Spleen (tissue), 11 donors: ENCODE measurements at regions not wholly inside any gene's neighbourhood (a gene's known extent, or its start where the extent isn't known, plus 50 kb on each side); places are given as distances from the start of the nearest gene placed in this dataset.

Source experiments
- DNase-seq: peaks from one replicate; pipeline ENCODE4 v3.0.0-alpha.2; 2020
- H3K27ac ChIP-seq, 8 donors: fragments of 200-600 bp; sonication (generic) in 7 of 8; 1 replicate in 4 of 8; 2 replicates in 4 of 8; pipeline versions ENCODE4 v1.5.0 to v1.8.0; 2016 to 2021; ENCODE audit warnings: inconsistent platforms in 4 of 8, mild to moderate bottlenecking in 4 of 8, moderate library complexity in 1 of 8
- H3K27me3 ChIP-seq, 7 donors: fragments of 200-600 bp; sonication (generic) in 6 of 7; replicated peaks in 1 of 7; 1 replicate in 4 of 7; 2 replicates in 3 of 7; pipeline versions ENCODE4 v1.5.0 to v1.8.0; 2016 to 2021; ENCODE audit warnings: inconsistent platforms in 3 of 7, mild to moderate bottlenecking in 1 of 7
- H3K36me3 ChIP-seq, 6 donors: fragments of 200-600 bp; sonication (generic) in 5 of 6; 1 replicate in 4 of 6; 2 replicates in 2 of 6; pipeline versions ENCODE4 v1.5.0 to v1.8.0; 2016 to 2021; ENCODE audit warnings: inconsistent platforms in 2 of 6
- H3K4me1 ChIP-seq, 6 donors: fragments of 200-600 bp; sonication (generic) in 5 of 6; 1 replicate in 3 of 6; 2 replicates in 3 of 6; pipeline versions ENCODE4 v1.5.0 to v1.8.0; 2016 to 2021; ENCODE audit warnings: inconsistent platforms in 3 of 6
- H3K4me3 ChIP-seq, 8 donors: fragments of 200-600 bp; sonication (generic) in 7 of 8; 1 replicate in 4 of 8; 2 replicates in 4 of 8; pipeline versions ENCODE4 v1.5.0 to v1.8.0; 2016 to 2021; ENCODE audit warnings: inconsistent platforms in 4 of 8, mild to moderate bottlenecking in 4 of 8, moderate library complexity in 2 of 8
- H3K9me3 ChIP-seq, 8 donors: fragments of 200-600 bp; sonication (generic) in 7 of 8; 1 replicate in 4 of 8; 2 replicates in 4 of 8; pipeline versions ENCODE4 v1.5.0 to v1.8.0; 2016 to 2021; ENCODE audit warnings: inconsistent platforms in 4 of 8
- POLR2A ChIP-seq, 3 donors: fragments of 450-650 bp; IDR thresholded peaks; one replicate each; pipeline ENCODE4 v1.5.1; 2017; ENCODE audit warnings: antibody characterized with exemption in 3 of 3, mild to moderate bottlenecking in 1 of 3
- POLR2AphosphoS5 ChIP-seq, 3 donors: sonication (generic); formaldehyde crosslinking; IDR thresholded peaks; one replicate each; pipeline ENCODE4 v1.5.1; 2017; ENCODE audit warnings: antibody characterized with exemption in 3 of 3
- WGBS, 5 donors: extraction: QIAGEN DNeasy Blood & Tissue Kit in 3 of 5; methylation state at CpG; one replicate each; pipeline versions ENCODE4 v1.1.5 to v1.1.7; 2013 to 2018; 5-methylcytosine and 5-hydroxymethylcytosine counted together
- intact Hi-C: fragments of 100-400 bp; cut with DNase I; formaldehyde crosslinking; loops from one replicate; pipeline ENCODE4 v1.15.0; 2023; ENCODE audit warnings: low total_unique reads
- TF ChIP-seq, protein P1 (sequence below), 11 experiments: fragments of 200-600 bp in 7 of 11; fragments of 450-650 bp in 4 of 11; sonication (generic) in 4 of 11; IDR thresholded peaks in 8 of 11; conservative IDR thresholded peaks in 3 of 11; 1 replicate in 7 of 11; 2 replicates in 4 of 11; pipeline versions ENCODE4 v1.4.0 to v1.8.0; 2016 to 2021; ENCODE audit warnings: antibody characterized with exemption in 11 of 11, inconsistent platforms in 4 of 11, mild to moderate bottlenecking in 1 of 11
- donor health status: healthy with polysubstance abuse.
- donor health status: DM: no; HTN: no; CAD: no; lungs with moderate emphysema.
- donor health status: DM: no; HTN: no; CAD: no.
- donor health status: Bipolar disorder and iron deficiency.
- donor health status: healthy.
- donor health status: DM: no; HTN: no; CAD: no.
- donor health status: DM: yes; HTN: yes; CAD: no.

DNA sequence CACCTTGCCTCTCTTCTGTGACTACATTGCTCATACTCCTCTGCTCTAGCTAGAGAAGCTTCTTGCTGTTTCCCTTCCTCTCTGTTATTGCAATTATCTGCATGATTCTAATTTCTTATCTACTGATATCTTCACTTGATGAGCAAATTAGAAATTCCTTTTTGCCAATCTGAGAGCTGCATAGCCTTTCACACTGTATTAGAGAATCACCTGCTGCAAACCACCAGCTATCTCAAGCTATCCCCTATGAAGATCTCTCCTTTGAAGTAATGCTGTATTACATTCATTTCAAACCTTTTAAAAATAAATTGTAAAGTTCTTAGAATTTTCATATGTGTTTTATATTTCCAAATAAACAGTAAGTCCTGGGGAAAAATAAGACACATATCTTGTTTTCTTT lies 89.0 kb upstream of the ZNF804B start:
- H3K4me1 ChIP-seq: no peaks in the 10 kb centered on the region
- no peak overlapping the region for H3K4me3 ChIP-seq
- H3K36me3 ChIP-seq: no peaks in the 10 kb centered on the region
- H3K27ac ChIP-seq: no peak overlapping the region
- H3K9me3 ChIP-seq: no peaks in the 10 kb centered on the region
- intact Hi-C loops: no loop called here
- DNase-seq: no peak
- TF ChIP-seq POLR2AphosphoS5 (IDR thresholded peaks at IDR 0.05): no peak
- TF ChIP-seq POLR2A (IDR thresholded peaks at IDR 0.05): no peak
- TF ChIP-seq, protein P1, sequence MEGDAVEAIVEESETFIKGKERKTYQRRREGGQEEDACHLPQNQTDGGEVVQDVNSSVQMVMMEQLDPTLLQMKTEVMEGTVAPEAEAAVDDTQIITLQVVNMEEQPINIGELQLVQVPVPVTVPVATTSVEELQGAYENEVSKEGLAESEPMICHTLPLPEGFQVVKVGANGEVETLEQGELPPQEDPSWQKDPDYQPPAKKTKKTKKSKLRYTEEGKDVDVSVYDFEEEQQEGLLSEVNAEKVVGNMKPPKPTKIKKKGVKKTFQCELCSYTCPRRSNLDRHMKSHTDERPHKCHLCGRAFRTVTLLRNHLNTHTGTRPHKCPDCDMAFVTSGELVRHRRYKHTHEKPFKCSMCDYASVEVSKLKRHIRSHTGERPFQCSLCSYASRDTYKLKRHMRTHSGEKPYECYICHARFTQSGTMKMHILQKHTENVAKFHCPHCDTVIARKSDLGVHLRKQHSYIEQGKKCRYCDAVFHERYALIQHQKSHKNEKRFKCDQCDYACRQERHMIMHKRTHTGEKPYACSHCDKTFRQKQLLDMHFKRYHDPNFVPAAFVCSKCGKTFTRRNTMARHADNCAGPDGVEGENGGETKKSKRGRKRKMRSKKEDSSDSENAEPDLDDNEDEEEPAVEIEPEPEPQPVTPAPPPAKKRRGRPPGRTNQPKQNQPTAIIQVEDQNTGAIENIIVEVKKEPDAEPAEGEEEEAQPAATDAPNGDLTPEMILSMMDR (IDR thresholded peaks at IDR 0.05 in 8 of 11, conservative IDR thresholded peaks at IDR 0.05 in 3 of 11): no peak
- no peaks in the 10 kb centered on the region for H3K27me3 ChIP-seq

DNA sequence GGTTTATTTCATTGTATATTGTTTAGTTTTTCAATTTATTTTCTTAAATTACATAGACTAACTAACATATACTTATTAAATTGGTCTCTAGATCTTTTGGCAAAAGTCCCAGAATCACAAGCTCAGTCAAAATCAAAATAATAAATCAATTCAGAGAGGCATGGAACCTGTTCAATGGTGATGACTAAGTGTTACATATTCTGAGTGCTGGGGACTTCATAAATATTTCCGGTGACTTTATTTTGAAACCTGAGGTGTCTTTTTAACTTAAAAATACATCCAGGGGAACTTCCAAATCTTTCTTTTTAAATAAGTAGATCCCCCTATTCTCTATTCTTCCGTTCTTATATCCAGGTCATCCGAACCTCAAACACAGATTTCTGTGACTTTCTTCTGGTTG lies 89.6 kb upstream of the ZNF804B start:
- Histone ChIP-seq H3K36me3 (no peaks in the 10 kb centered on the region), H3K27ac (no peak overlapping the region), H3K27me3 (no peaks in the 10 kb centered on the region), H3K9me3 (no peaks in the 10 kb centered on the region), H3K4me1 (no peaks in the 10 kb centered on the region), H3K4me3 (no peak overlapping the region)
- intact Hi-C loops: no loop called here
- 65 to 75% (median 68%) methylated on average over 3 of the region's 3 CpGs for WGBS, 5 donors
- TF ChIP-seq, protein P1 (IDR thresholded peaks at IDR 0.05 in 8 of 11, conservative IDR thresholded peaks at IDR 0.05 in 3 of 11): no peak
- TF ChIP-seq POLR2AphosphoS5 (IDR thresholded peaks at IDR 0.05) (no peak), POLR2A (IDR thresholded peaks at IDR 0.05) (no peak)
- DNase-seq: no peak

DNA sequence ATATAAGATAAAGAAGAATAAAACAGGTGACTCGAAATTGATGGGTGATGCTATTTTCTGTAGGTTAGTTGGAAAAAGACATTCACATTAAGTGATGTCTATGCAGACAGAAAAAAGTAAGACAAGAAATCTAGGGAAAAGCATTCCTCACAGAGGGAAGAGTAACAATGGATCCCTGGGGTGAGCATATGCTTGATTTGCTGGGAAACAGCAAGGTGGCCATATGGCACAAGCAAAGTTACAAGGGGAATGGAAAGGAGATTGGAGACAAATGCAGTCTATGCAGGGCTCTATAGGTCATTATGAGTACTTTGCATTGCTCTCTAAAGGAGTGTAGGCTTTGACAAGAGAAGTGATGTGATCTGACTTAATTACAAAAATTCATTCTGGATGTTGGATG lies 90.9 kb upstream of the ZNF804B start:
- Histone ChIP-seq H3K36me3 (no peaks in the 10 kb centered on the region), H3K27ac (no peak overlapping the region), H3K9me3 (no peaks in the 10 kb centered on the region), H3K4me3 (no peak overlapping the region), H3K27me3 (no peaks in the 10 kb centered on the region), H3K4me1 (no peaks in the 10 kb centered on the region)
- intact Hi-C loops: no loop called here
- TF ChIP-seq POLR2AphosphoS5 (IDR thresholded peaks at IDR 0.05): no peak
- TF ChIP-seq, protein P1 (IDR thresholded peaks at IDR 0.05 in 8 of 11, conservative IDR thresholded peaks at IDR 0.05 in 3 of 11): no peak
- TF ChIP-seq POLR2A (IDR thresholded peaks at IDR 0.05): no peak
- DNase-seq: no peak
- 51 to 79% (median 69%) methylated on average over 1 of the region's 1 CpG for WGBS, 5 donors

DNA sequence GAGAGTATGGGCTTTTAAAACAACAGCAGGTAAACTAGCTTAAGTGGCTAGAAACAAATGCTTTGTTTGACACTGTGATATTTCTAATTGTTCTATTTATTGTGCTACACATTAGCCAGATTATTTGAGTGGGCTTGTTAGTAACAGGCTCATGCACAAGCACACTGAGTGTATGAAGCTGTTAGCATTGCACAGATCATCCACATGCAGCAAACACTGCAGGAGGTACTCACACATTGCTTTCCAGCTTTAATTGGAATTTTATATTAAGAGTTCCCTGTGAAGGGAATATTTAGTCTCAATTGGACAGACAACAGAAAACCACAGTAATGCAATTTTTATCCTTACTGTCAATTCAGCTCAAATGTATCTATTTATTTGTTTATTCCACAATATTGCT lies 92.9 kb upstream of the ZNF804B start:
- Histone ChIP-seq H3K27ac (no peak overlapping the region), H3K36me3 (no peaks in the 10 kb centered on the region), H3K4me1 (no peaks in the 10 kb centered on the region), H3K9me3 (no peaks in the 10 kb centered on the region), H3K4me3 (no peak overlapping the region), H3K27me3 (no peaks in the 10 kb centered on the region)
- TF ChIP-seq, protein P1 (IDR thresholded peaks at IDR 0.05 in 8 of 11, conservative IDR thresholded peaks at IDR 0.05 in 3 of 11): no peak
- no peak for TF ChIP-seq POLR2AphosphoS5 (IDR thresholded peaks at IDR 0.05)
- no peak for TF ChIP-seq POLR2A (IDR thresholded peaks at IDR 0.05)
- intact Hi-C loops: no loop called here
- DNase-seq: no peak
